ENCODE measurements at regions not wholly inside any gene's neighbourhood (a gene's known extent, or its start where the extent isn't known, plus 50 kb on each side); places are given as distances from the start of the nearest gene placed in this dataset.
"Not testable (repeated sequence)": the region's sequence is repeated elsewhere in the genome, so short reads cannot be mapped to it uniquely, and the experiment has no call there.

GRCh38 chr6:144785056-144785455 lies 499.9 kb downstream of the UTRN start:
- Mint-ChIP-seq H3K27me3 (no peaks in the 10 kb centered on the region), H3K9me3 (no peaks in the 10 kb centered on the region), H3K36me3 (ENCODE audit: low read depth) (peaks cover 52% of the 10 kb centered on the region), H3K4me1 (no peaks in the 10 kb centered on the region), H3K27ac (no peak overlapping the region), H3K4me3 (no peak overlapping the region)
- ATAC-seq (ENCODE audit: low read depth) = no peak
- ChIA-PET CTCF (no interaction called here), POLR2A (no interaction called here)
- DNase-seq = no peak
- no peak for TF ChIP-seq CTCF (IDR thresholded peaks at IDR 0.05)
- intact Hi-C loops (cut with micrococcal nuclease) = no loop called here

- H3K4me1 Mint-ChIP-seq = no peaks in the 10 kb centered on the region
- H3K27ac Mint-ChIP-seq = no peak overlapping the region
- CTCF ChIA-PET = no interaction called here
- ATAC-seq (ENCODE audit: low read depth) = no peak
- intact Hi-C loops (cut with micrococcal nuclease) = no loop called here
- no peak for TF ChIP-seq CTCF (IDR thresholded peaks at IDR 0.05)
- H3K4me3 Mint-ChIP-seq = no peak overlapping the region
- no peaks in the 10 kb centered on the region for H3K9me3 Mint-ChIP-seq
- POLR2A ChIA-PET = no interaction called here
- peaks cover 57% of the 10 kb centered on the region for H3K36me3 Mint-ChIP-seq (ENCODE audit: low read depth)
- no peak for DNase-seq
- no peaks in the 10 kb centered on the region for H3K27me3 Mint-ChIP-seq
Observed at GRCh38 chr6:144786825-144787224, 501.7 kb downstream of the UTRN start.

- intact Hi-C loops (cut with micrococcal nuclease) = no loop called here
- Mint-ChIP-seq H3K27ac (no peak overlapping the region), H3K4me1 (no peaks in the 10 kb centered on the region), H3K36me3 (ENCODE audit: low read depth) (peaks cover 83% of the 10 kb centered on the region), H3K27me3 (no peaks in the 10 kb centered on the region), H3K9me3 (peaks cover 9% of the 10 kb centered on the region), H3K4me3 (no peak overlapping the region)
- no peak for TF ChIP-seq CTCF (IDR thresholded peaks at IDR 0.05)
- CTCF ChIA-PET = interaction anchor here (1.6 kb wide), 1 partner anchor 15 kb away, joined by 3 read pairs; no protein-coding TSS in a partner anchor
- POLR2A ChIA-PET = no interaction called here
- ATAC-seq (ENCODE audit: low read depth) (no peak), DNase-seq (no peak)
Observed at GRCh38 chr6:144793744-144794143, 508.6 kb downstream of the UTRN start.

GRCh38 chr6:144795022-144795421 lies 509.9 kb downstream of the UTRN start:
- ATAC-seq (ENCODE audit: low read depth); POLR2A ChIA-PET; DNase-seq; H3K27ac Mint-ChIP-seq; intact Hi-C loops (cut with micrococcal nuclease); H3K4me3 Mint-ChIP-seq; H3K27me3 Mint-ChIP-seq; H3K4me1 Mint-ChIP-seq; H3K9me3 Mint-ChIP-seq; CTCF ChIA-PET: not testable (repeated sequence)
- peaks cover 84% of the 10 kb centered on the region for H3K36me3 Mint-ChIP-seq (ENCODE audit: low read depth)

- no peaks in the 10 kb centered on the region for H3K4me1 Mint-ChIP-seq
- no peak overlapping the region for H3K27ac Mint-ChIP-seq
- peaks cover 9% of the 10 kb centered on the region for H3K9me3 Mint-ChIP-seq
- H3K27me3 Mint-ChIP-seq = no peaks in the 10 kb centered on the region
- H3K36me3 Mint-ChIP-seq (ENCODE audit: low read depth) = peaks cover 82% of the 10 kb centered on the region
- ATAC-seq (ENCODE audit: low read depth) (no peak), DNase-seq (no peak)
- TF ChIP-seq CTCF (IDR thresholded peaks at IDR 0.05) = no peak
- POLR2A ChIA-PET = no interaction called here
- intact Hi-C loops (cut with micrococcal nuclease) = no loop called here
- no peak overlapping the region for H3K4me3 Mint-ChIP-seq
- CTCF ChIA-PET = no interaction called here
Observed at GRCh38 chr6:144796070-144796469, 510.9 kb downstream of the UTRN start.

GRCh38 chr6:144797881-144798589 lies 512.9 kb downstream of the UTRN start:
- H3K27ac Mint-ChIP-seq = no peak overlapping the region
- POLR2A ChIA-PET = no interaction called here
- ATAC-seq (ENCODE audit: low read depth) (no peak), DNase-seq (no peak)
- CTCF ChIA-PET = no interaction called here
- no peaks in the 10 kb centered on the region for H3K27me3 Mint-ChIP-seq
- intact Hi-C loops (cut with micrococcal nuclease) = no loop called here
- no peak overlapping the region for H3K4me3 Mint-ChIP-seq
- no peak for TF ChIP-seq CTCF (IDR thresholded peaks at IDR 0.05)
- no peaks in the 10 kb centered on the region for H3K4me1 Mint-ChIP-seq
- H3K36me3 Mint-ChIP-seq (ENCODE audit: low read depth) = peaks cover 83% of the 10 kb centered on the region
- peaks cover 9% of the 10 kb centered on the region for H3K9me3 Mint-ChIP-seq
